ENCODE measurements at regions not wholly inside any gene's neighbourhood (a gene's known extent, or its start where the extent isn't known, plus 50 kb on each side); places are given as distances from the start of the nearest gene placed in this dataset.

DNA sequence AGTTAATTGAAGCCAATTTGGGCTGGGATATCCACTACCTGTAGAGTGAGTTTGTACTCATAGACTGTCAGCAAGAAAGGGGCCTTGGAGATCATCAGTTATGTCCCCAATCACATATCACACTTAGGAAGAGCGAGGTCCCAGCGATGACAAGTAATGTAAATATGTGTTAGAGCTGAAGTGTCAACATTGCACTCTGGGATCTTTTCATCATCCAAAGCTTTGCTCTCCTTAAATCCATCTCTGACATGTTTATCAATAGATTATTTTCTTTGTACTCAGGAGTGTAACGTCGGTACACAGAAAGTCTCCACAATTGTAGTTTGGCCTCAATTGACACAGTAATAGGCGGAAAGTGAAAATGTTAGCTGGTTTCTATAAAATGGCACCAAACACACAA is 113.7 kb upstream of the TPRG1 start:
- H3K9ac ChIP-seq (ENCODE audit: low read length) = no peak overlapping the region
- no peaks in the 10 kb centered on the region for H4K20me1 ChIP-seq (ENCODE audit: insufficient read depth, low read length)
- H3K79me2 ChIP-seq (ENCODE audit: low read length) = no peaks in the 10 kb centered on the region
- H3F3A ChIP-seq (ENCODE audit: insufficient read depth, low read length) = no peaks in the 10 kb centered on the region
- TF ChIP-seq CTCF (IDR thresholded peaks at IDR 0.05; ENCODE audit: low read length) = no peak
- no peak for TF ChIP-seq EZH2phosphoT487 (IDR thresholded peaks at IDR 0.05; ENCODE audit: low read length)
- no peak for TF ChIP-seq EZH2 (optimal IDR thresholded peaks at IDR 0.05; ENCODE audit: low read depth, low read length)
- no peaks in the 10 kb centered on the region for H3K27me3 ChIP-seq (replicated peaks; ENCODE audit: insufficient read depth, low read length)
- H3K4me2 ChIP-seq (ENCODE audit: low read depth, low read length) = no peak overlapping the region
- H3K27ac ChIP-seq (ENCODE audit: low read length) = no peak overlapping the region
- no peaks in the 10 kb centered on the region for H3K36me3 ChIP-seq (replicated peaks; ENCODE audit: insufficient read depth, low read length)
- H3K9me2 ChIP-seq (replicated peaks; ENCODE audit: insufficient read depth, low read length) = no peaks in the 10 kb centered on the region
- H3K4me3 ChIP-seq (ENCODE audit: low read length) = no peak overlapping the region
- H2AFZ ChIP-seq (ENCODE audit: low read length) = no peak overlapping the region
- no peak for DNase-seq
- no peaks in the 10 kb centered on the region for H3K4me1 ChIP-seq (ENCODE audit: low read length)
- H3K9me3 ChIP-seq (replicated peaks; ENCODE audit: insufficient read depth, low read length) = no peaks in the 10 kb centered on the region

DNA sequence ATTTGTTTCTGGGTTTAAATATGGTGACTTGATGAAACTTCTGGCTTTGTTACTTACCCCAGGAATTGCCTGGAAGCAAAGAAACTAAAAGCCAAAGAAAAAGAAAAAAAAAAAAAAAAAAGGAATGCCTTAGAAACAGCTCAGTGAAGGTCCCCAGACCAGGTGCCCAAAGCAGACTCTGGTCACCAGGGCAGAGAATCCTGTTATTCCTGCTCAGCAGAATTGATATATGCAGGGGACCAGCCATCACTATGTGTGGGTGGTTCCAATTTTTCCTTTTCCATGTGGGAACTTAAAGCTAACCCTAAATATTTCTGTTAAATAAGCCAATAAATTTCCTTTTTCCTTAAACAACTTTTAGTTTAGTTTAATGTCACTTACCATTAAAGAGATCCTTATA is 100.8 kb upstream of the TPRG1 start:
- no peaks in the 10 kb centered on the region for H3K9me2 ChIP-seq (replicated peaks; ENCODE audit: insufficient read depth, low read length)
- H3K9me3 ChIP-seq (replicated peaks; ENCODE audit: insufficient read depth, low read length) = no peaks in the 10 kb centered on the region
- no peaks in the 10 kb centered on the region for H3F3A ChIP-seq (ENCODE audit: insufficient read depth, low read length)
- H4K20me1 ChIP-seq (ENCODE audit: insufficient read depth, low read length) = no peaks in the 10 kb centered on the region
- no peak for DNase-seq
- H3K36me3 ChIP-seq (replicated peaks; ENCODE audit: insufficient read depth, low read length) = no peaks in the 10 kb centered on the region
- H3K79me2 ChIP-seq (ENCODE audit: low read length) = no peaks in the 10 kb centered on the region
- no peak overlapping the region for H3K9ac ChIP-seq (ENCODE audit: low read length)
- no peak for TF ChIP-seq EZH2phosphoT487 (IDR thresholded peaks at IDR 0.05; ENCODE audit: low read length)
- no peak for TF ChIP-seq CTCF (IDR thresholded peaks at IDR 0.05; ENCODE audit: low read length)
- no peak for TF ChIP-seq EZH2 (optimal IDR thresholded peaks at IDR 0.05; ENCODE audit: low read depth, low read length)
- no peaks in the 10 kb centered on the region for H3K4me1 ChIP-seq (ENCODE audit: low read length)
- H3K27ac ChIP-seq (ENCODE audit: low read length) = no peak overlapping the region
- no peak overlapping the region for H2AFZ ChIP-seq (ENCODE audit: low read length)
- H3K4me2 ChIP-seq (ENCODE audit: low read depth, low read length) = no peak overlapping the region
- H3K4me3 ChIP-seq (ENCODE audit: low read length) = no peak overlapping the region
- H3K27me3 ChIP-seq (replicated peaks; ENCODE audit: insufficient read depth, low read length) = no peaks in the 10 kb centered on the region

- DNase-seq = no peak
- Histone ChIP-seq H3K9me3 (replicated peaks; ENCODE audit: insufficient read depth, low read length) (no peaks in the 10 kb centered on the region), H2AFZ (ENCODE audit: low read length) (no peak overlapping the region)
Observed at GRCh38 chr3:189071446-189071845, 100.3 kb upstream of the TPRG1 start.

More at GRCh38 chr3:189071446-189071845, 100.3 kb upstream of the TPRG1 start:
- H4K20me1 ChIP-seq (ENCODE audit: insufficient read depth, low read length) = no peaks in the 10 kb centered on the region
- H3F3A ChIP-seq (ENCODE audit: insufficient read depth, low read length) = no peaks in the 10 kb centered on the region
- no peaks in the 10 kb centered on the region for H3K4me1 ChIP-seq (ENCODE audit: low read length)
- no peaks in the 10 kb centered on the region for H3K27me3 ChIP-seq (replicated peaks; ENCODE audit: insufficient read depth, low read length)
- H3K4me3 ChIP-seq (ENCODE audit: low read length) = no peak overlapping the region
- no peak overlapping the region for H3K4me2 ChIP-seq (ENCODE audit: low read depth, low read length)
- H3K9ac ChIP-seq (ENCODE audit: low read length) = no peak overlapping the region
- H3K27ac ChIP-seq (ENCODE audit: low read length) = no peak overlapping the region
- TF ChIP-seq CTCF (IDR thresholded peaks at IDR 0.05; ENCODE audit: low read length) (no peak), EZH2 (optimal IDR thresholded peaks at IDR 0.05; ENCODE audit: low read depth, low read length) (no peak), EZH2phosphoT487 (IDR thresholded peaks at IDR 0.05; ENCODE audit: low read length) (no peak)
- no peaks in the 10 kb centered on the region for H3K79me2 ChIP-seq (ENCODE audit: low read length)
- no peaks in the 10 kb centered on the region for H3K9me2 ChIP-seq (replicated peaks; ENCODE audit: insufficient read depth, low read length)
- no peaks in the 10 kb centered on the region for H3K36me3 ChIP-seq (replicated peaks; ENCODE audit: insufficient read depth, low read length)
